PFSK-1 (cell line): ENCODE measurements at regions not wholly inside any gene's neighbourhood (a gene's known extent, or its start where the extent isn't known, plus 50 kb on each side); places are given as distances from the start of the nearest gene placed in this dataset.

ENCODE experiments used
- FOXP2 ChIP-seq: optimal IDR thresholded peaks from 2 replicates; pipeline ENCODE3; 2011; ENCODE audit warnings: borderline replicate concordance, control low read depth, inconsistent platforms; ENCODE audit not compliant: insufficient read depth; ENCODE audit errors: extremely low read length, extremely low read depth
- POLR2AphosphoS5 ChIP-seq: IDR thresholded peaks from 2 replicates; pipeline ENCODE4 v1.6.1; 2012; ENCODE audit warnings: low read depth, mild to moderate bottlenecking, control low read depth, low read length, moderate library complexity
- REST ChIP-seq, 2 experiments: IDR thresholded peaks; 2 replicates each; pipeline versions ENCODE4 v1.6.1 to v1.8.0; 2011 to 2012; ENCODE audit warnings: low read depth in 2 of 2, low read length in 2 of 2, control low read depth in 1 of 2, inconsistent platforms in 1 of 2, mild to moderate bottlenecking in 1 of 2, moderate library complexity in 1 of 2; ENCODE audit not compliant: insufficient read depth in 1 of 2
- SIN3A ChIP-seq: IDR thresholded peaks from 2 replicates; pipeline ENCODE4 v1.6.1; 2012; ENCODE audit warnings: mild to moderate bottlenecking, low read length, moderate library complexity, borderline replicate concordance; ENCODE audit not compliant: insufficient read depth
- TAF1 ChIP-seq: IDR thresholded peaks from 2 replicates; pipeline ENCODE4 v1.6.1; 2012; ENCODE audit warnings: low read length, control low read depth, borderline replicate concordance; ENCODE audit not compliant: insufficient read depth

DNA sequence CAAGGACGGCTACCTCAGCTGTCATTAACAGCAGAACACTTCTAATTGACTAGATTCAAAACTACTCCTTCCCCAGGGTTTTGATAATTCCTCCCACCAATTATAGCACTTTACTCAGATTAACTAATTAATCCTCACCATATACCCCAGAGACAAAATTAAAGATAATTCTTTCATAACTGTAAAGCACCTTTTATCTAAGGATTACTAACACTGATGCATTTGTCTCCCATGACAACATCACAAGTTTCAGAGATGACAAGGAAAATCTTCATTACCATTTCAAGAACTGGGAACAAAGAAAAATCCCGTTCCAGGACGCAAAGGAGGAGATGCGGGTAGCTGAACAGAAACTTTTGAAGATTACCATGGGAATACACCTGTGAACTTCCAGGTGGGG, 129.4 kb upstream of the ITGA6 start:
- TF ChIP-seq SIN3A (no peak), REST (IDR thresholded peaks at IDR 0.05; ENCODE audit: insufficient read depth in 1 of 2, low read depth in 2 of 2, low read length in 2 of 2) (no peak), TAF1 (no peak), POLR2AphosphoS5 (no peak), FOXP2 (no peak)

- no peak for TF ChIP-seq POLR2AphosphoS5
- no peak for TF ChIP-seq FOXP2
- no peak for TF ChIP-seq REST (IDR thresholded peaks at IDR 0.05; ENCODE audit: insufficient read depth in 1 of 2, low read depth in 2 of 2, low read length in 2 of 2)
- no peak for TF ChIP-seq SIN3A
- TF ChIP-seq TAF1 = no peak
Measured at GRCh38 chr2:172299741-172300140, 127.6 kb upstream of the ITGA6 start.

DNA sequence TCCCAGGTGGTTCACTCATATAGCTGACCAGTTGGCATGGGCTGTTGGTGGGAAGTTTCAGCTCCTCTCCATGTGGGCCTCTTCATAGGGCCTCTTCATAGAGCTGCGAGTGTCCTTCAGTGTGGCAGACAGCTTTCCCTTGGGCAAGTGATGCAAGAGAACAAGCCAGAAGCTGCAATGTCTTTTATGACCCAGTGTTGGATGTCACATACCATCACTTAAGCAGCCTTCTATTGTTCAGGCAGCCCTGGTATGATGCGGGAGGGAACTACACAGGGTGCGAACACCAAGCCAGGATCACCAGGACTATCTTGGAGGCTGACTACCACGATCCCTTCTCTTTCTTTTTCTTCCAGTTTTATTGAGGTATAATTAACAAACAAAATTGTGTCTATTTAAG, 126.5 kb upstream of the ITGA6 start:
- TF ChIP-seq REST (IDR thresholded peaks at IDR 0.05; ENCODE audit: insufficient read depth in 1 of 2, low read depth in 2 of 2, low read length in 2 of 2) (no peak), POLR2AphosphoS5 (no peak), FOXP2 (no peak), SIN3A (no peak), TAF1 (no peak)

DNA sequence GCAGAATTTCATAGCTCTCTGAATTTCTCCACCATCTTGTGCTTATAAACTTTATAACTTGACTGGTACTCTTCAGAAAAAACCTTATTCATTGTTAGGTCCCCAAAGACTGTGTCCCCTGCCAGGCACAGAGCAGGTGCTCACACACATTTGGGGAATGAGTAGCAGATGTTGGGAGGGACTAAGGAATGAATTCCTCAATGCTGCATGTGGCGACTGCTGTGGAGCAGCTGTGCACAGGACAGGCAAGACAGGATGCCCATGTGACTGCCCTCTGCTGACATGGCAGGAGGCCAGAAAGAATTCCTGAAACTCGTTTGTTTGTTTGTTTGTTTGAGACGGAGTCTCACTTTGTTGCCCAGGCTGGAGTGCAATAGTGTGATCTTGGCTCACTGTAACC, 122.3 kb upstream of the ITGA6 start:
- no peak for TF ChIP-seq SIN3A

GRCh38 chr2:172307800-172308199, 119.6 kb upstream of the ITGA6 start:
- TF ChIP-seq REST (IDR thresholded peaks at IDR 0.05; ENCODE audit: insufficient read depth in 1 of 2, low read depth in 2 of 2, low read length in 2 of 2) = no peak
- no peak for TF ChIP-seq TAF1
- no peak for TF ChIP-seq SIN3A
- no peak for TF ChIP-seq POLR2AphosphoS5
- no peak for TF ChIP-seq FOXP2
